Pancreas (tissue), 10 donors: ENCODE measurements at regions not wholly inside any gene's neighbourhood (a gene's known extent, or its start where the extent isn't known, plus 50 kb on each side); places are given as distances from the start of the nearest gene placed in this dataset.

ENCODE experiments used
- ATAC-seq, 4 donors: fragments of 200-7000 bp; cut with Tn5 transposase; one replicate each; pipeline versions ENCODE4 v1.8.0 to v1.9.1; 2020; ENCODE audit warnings: mild to moderate bottlenecking in 4 of 4, moderate library complexity in 4 of 4
- DNase-seq, 6 donors: peaks; one replicate each; pipeline ENCODE4 v3.0.0-alpha.2; 2020
- FAIRE-seq: peaks from 2 replicates; lab custom pipeline; 2012; peaks lifted over from hg19 to GRCh38; lab: Jason Lieb, UNC
- H3K27ac ChIP-seq, 4 donors: fragments of 200-600 bp; sonication (generic); 1 replicate in 3 of 4; 2 replicates in 1 of 4; pipeline versions ENCODE4 v1.5.0 to v1.8.0; 2020
- H3K27me3 ChIP-seq, 4 donors: fragments of 200-600 bp; one replicate each; pipeline ENCODE4 v1.8.0; 2021
- H3K36me3 ChIP-seq, 3 donors: fragments of 200-600 bp; sonication (generic) in 1 of 3; one replicate each; pipeline versions ENCODE4 v1.5.0 to v1.8.0; 2020 to 2021
- H3K4me1 ChIP-seq, 3 donors: fragments of 200-600 bp; one replicate each; pipeline ENCODE4 v1.8.0; 2021
- H3K4me3 ChIP-seq, 4 donors: fragments of 200-600 bp; sonication (generic) in 2 of 4; one replicate each; pipeline versions ENCODE4 v1.5.0 to v1.8.0; 2020 to 2021
- H3K9me3 ChIP-seq, 4 donors: fragments of 200-600 bp; one replicate each; pipeline ENCODE4 v1.8.0; 2021
- CTCF ChIP-seq, 4 donors: fragments of 200-600 bp; sonication (generic) in 3 of 4; IDR thresholded peaks; one replicate each; pipeline versions ENCODE4 v1.5.0 to v1.8.0; 2021; ENCODE audit warnings: antibody characterized with exemption in 4 of 4
- WGBS, 2 donors: extraction: QIAGEN DNeasy Blood & Tissue Kit; methylation state at CpG; one replicate each; pipeline ENCODE4 v1.1.7; 2013; 5-methylcytosine and 5-hydroxymethylcytosine counted together
- intact Hi-C, 3 donors: fragments of 100-400 bp; cut with DNase I; formaldehyde crosslinking; loops; one replicate each; pipeline versions ENCODE4 v1.11.1 to v1.14.2; 2022
- donor health status: healthy with polysubstance abuse.
- donor health status: DM: no; HTN: no; CAD: no; lungs with moderate emphysema.
- donor health status: DM: no; HTN: no; CAD: no.
- donor health status: control.
- donor health status: control.
- donor health status: Bipolar disorder and iron deficiency.
- donor health status: DM: yes; HTN: yes; CAD: no.
- donor health status: DM: no; HTN: no; CAD: no.
- donor health status: DM: no; HTN: no; CAD: no.
- donor health status: DM: yes; HTN: yes; CAD: no.

- WGBS, 2 donors: 44 to 50% methylated on average over 1 of the region's 1 CpG
- H3K27me3 ChIP-seq: no peaks in the 10 kb centered on the region
- FAIRE-seq: no peak
- intact Hi-C loops: no loop called here
- DNase-seq: no peak
- H3K9me3 ChIP-seq: no peaks in the 10 kb centered on the region
- TF ChIP-seq CTCF (IDR thresholded peaks at IDR 0.05): no peak
- H3K4me1 ChIP-seq: no peaks in the 10 kb centered on the region
- H3K4me3 ChIP-seq: no peak overlapping the region
- no peak overlapping the region for H3K27ac ChIP-seq
- H3K36me3 ChIP-seq: no peaks in the 10 kb centered on the region
- no peak for ATAC-seq
Observed at GRCh38 chr13:78430811-78431210, 172.5 kb downstream of the POU4F1 start.

GRCh38 chr13:78430166-78430791 is 173.1 kb downstream of the POU4F1 start:
- 32 to 39% methylated on average over 13 of the region's 13 CpGs for WGBS, 2 donors
- Histone ChIP-seq H3K4me1 (no peaks in the 10 kb centered on the region), H3K9me3 (no peaks in the 10 kb centered on the region), H3K4me3 (no peak overlapping the region), H3K36me3 (no peaks in the 10 kb centered on the region), H3K27me3 (no peaks in the 10 kb centered on the region), H3K27ac (no peak overlapping the region)
- no peak for ATAC-seq
- no peak for FAIRE-seq
- DNase-seq: no peak
- intact Hi-C loops: no loop called here
- TF ChIP-seq CTCF (IDR thresholded peaks at IDR 0.05): no peak

- FAIRE-seq: no peak
- H3K4me3 ChIP-seq: no peak overlapping the region
- no peaks in the 10 kb centered on the region for H3K27me3 ChIP-seq
- TF ChIP-seq CTCF (IDR thresholded peaks at IDR 0.05): no peak
- no peaks in the 10 kb centered on the region for H3K36me3 ChIP-seq
- no peak for DNase-seq
- intact Hi-C loops: no loop called here
- H3K27ac ChIP-seq: no peak overlapping the region
- WGBS, 2 donors: 31 to 34% methylated on average over 2 of the region's 2 CpGs
- no peak for ATAC-seq
- H3K4me1 ChIP-seq: no peaks in the 10 kb centered on the region
- no peaks in the 10 kb centered on the region for H3K9me3 ChIP-seq
Observed at GRCh38 chr13:78428646-78429045, 174.7 kb downstream of the POU4F1 start.

- no peaks in the 10 kb centered on the region for H3K9me3 ChIP-seq
- ATAC-seq (no peak), DNase-seq (no peak), FAIRE-seq (no peak)
- H3K27ac ChIP-seq: no peak overlapping the region
- H3K4me3 ChIP-seq: no peak overlapping the region
- no peaks in the 10 kb centered on the region for H3K4me1 ChIP-seq
- 29 to 35% methylated on average over 4 of the region's 4 CpGs for WGBS, 2 donors
- no peaks in the 10 kb centered on the region for H3K27me3 ChIP-seq
- TF ChIP-seq CTCF (IDR thresholded peaks at IDR 0.05): no peak
- intact Hi-C loops: no loop called here
- no peaks in the 10 kb centered on the region for H3K36me3 ChIP-seq
Observed at GRCh38 chr13:78426183-78426582, 177.2 kb downstream of the POU4F1 start.

GRCh38 chr13:78420814-78421213 is 182.5 kb downstream of the POU4F1 start:
- TF ChIP-seq CTCF (IDR thresholded peaks at IDR 0.05): no peak
- DNase-seq (no peak), FAIRE-seq (no peak), ATAC-seq (no peak)
- WGBS, 2 donors: 63 to 79% methylated on average over 4 of the region's 4 CpGs
- no peak overlapping the region for H3K27ac ChIP-seq
- intact Hi-C loops: no loop called here
- no peaks in the 10 kb centered on the region for H3K9me3 ChIP-seq
- H3K36me3 ChIP-seq: no peaks in the 10 kb centered on the region
- no peaks in the 10 kb centered on the region for H3K4me1 ChIP-seq
- no peak overlapping the region for H3K4me3 ChIP-seq
- H3K27me3 ChIP-seq: no peaks in the 10 kb centered on the region
